PC-3 (cell line): ENCODE measurements at regions not wholly inside any gene's neighbourhood (a gene's known extent, or its start where the extent isn't known, plus 50 kb on each side); places are given as distances from the start of the nearest gene placed in this dataset.

ENCODE experiments used
- ATAC-seq: fragments of 200-7000 bp; cut with Tn5 transposase; 2 replicates; pipeline ENCODE4 v1.9.1; 2020; ENCODE audit warnings: mild to moderate bottlenecking, moderate library complexity
- BruUV-seq: library from RNA; stranded (reverse); fragments of 400-500 nt; replicated peaks from 2 replicates; lab custom pipeline; 2021; lab: Mats Ljungman, UMichigan
- CTCF ChIA-PET: fragments of 300-600 bp; sonication (Branson Sonifier 250); formaldehyde crosslinking; loops from one replicate; lab custom pipeline; 2022; ENCODE audit warnings: antibody characterized with exemption; lab: Charles Lee
- POLR2A ChIA-PET: fragments of 300-600 bp; sonication (Branson Sonifier 250); formaldehyde crosslinking; loops from one replicate; lab custom pipeline; 2022; ENCODE audit warnings: antibody characterized with exemption; ENCODE audit not compliant: unreplicated experiment; lab: Charles Lee
- DNase-seq: peaks from one replicate; pipeline ENCODE4 v3.0.0-alpha.2; 2015
- H2AFZ ChIP-seq: fragments of 300-600 bp; sonication (generic); 2 replicates; pipeline ENCODE4 v1.6.0; 2016; ENCODE audit warnings: antibody characterized with exemption, low read length
- H3F3A ChIP-seq: fragments of 300-600 bp; sonication (generic); one replicate; pipeline ENCODE4 v1.6.0; 2017; ENCODE audit warnings: antibody characterized with exemption, low read length, control low read depth, mild to moderate bottlenecking; ENCODE audit not compliant: unreplicated experiment
- H3K27ac ChIP-seq: fragments of 300-600 bp; sonication (generic); 2 replicates; pipeline ENCODE4 v1.5.1; 2016; ENCODE audit warnings: mild to moderate bottlenecking, low read length
- H3K27me3 ChIP-seq: fragments of 300-600 bp; sonication (generic); 2 replicates; pipeline ENCODE4 v1.6.1; 2016; ENCODE audit warnings: low read length, mixed read lengths
- H3K36me3 ChIP-seq: fragments of 300-600 bp; sonication (generic); 2 replicates; pipeline ENCODE4 v1.6.1; 2016; ENCODE audit warnings: low read depth, mixed run types, low read length, mixed read lengths
- H3K4me1 ChIP-seq: fragments of 300-600 bp; sonication (generic); 2 replicates; pipeline ENCODE4 v1.5.1; 2016; ENCODE audit warnings: low read length; ENCODE audit not compliant: insufficient read depth
- H3K4me2 ChIP-seq: fragments of 300-600 bp; sonication (generic); 2 replicates; pipeline ENCODE4 v1.6.0; 2016; ENCODE audit warnings: low read length
- H3K4me3 ChIP-seq: fragments of 300-600 bp; sonication (generic); 2 replicates; pipeline ENCODE4 v1.5.1; 2016; ENCODE audit warnings: mild to moderate bottlenecking, low read length, mixed read lengths
- H3K79me2 ChIP-seq: fragments of 300-600 bp; sonication (generic); 2 replicates; pipeline ENCODE4 v1.6.1; 2017; ENCODE audit warnings: low read length, mixed read lengths
- H3K9ac ChIP-seq: fragments of 300-600 bp; sonication (generic); 2 replicates; pipeline ENCODE4 v1.6.0; 2016; ENCODE audit warnings: mild to moderate bottlenecking, low read length
- H3K9me2 ChIP-seq: fragments of 300-600 bp; sonication (generic); replicated peaks from 2 replicates; pipeline ENCODE4 v1.6.1; 2016; ENCODE audit warnings: mixed run types, low read length, mixed read lengths
- H3K9me3 ChIP-seq: fragments of 300-600 bp; sonication (generic); 2 replicates; pipeline ENCODE4 v1.6.1; 2016; ENCODE audit warnings: low read length, mixed read lengths
- H4K20me1 ChIP-seq: fragments of 300-600 bp; sonication (generic); 2 replicates; pipeline ENCODE4 v1.6.1; 2016; ENCODE audit warnings: low read length, mixed read lengths
- EZH2 ChIP-seq: fragments of 300-600 bp; sonication (generic); IDR thresholded peaks from one replicate; pipeline ENCODE4 v1.6.1; 2017; ENCODE audit warnings: antibody characterized with exemption, mild to moderate bottlenecking, low read length; ENCODE audit not compliant: unreplicated experiment
- EZH2phosphoT487 ChIP-seq: fragments of 300-600 bp; sonication (generic); IDR thresholded peaks from 2 replicates; pipeline ENCODE4 v1.6.1; 2018; ENCODE audit warnings: mild to moderate bottlenecking, antibody characterized with exemption, low read length, borderline replicate concordance
- intact Hi-C: fragments of 100-400 bp; cut with micrococcal nuclease; formaldehyde crosslinking; loops from 2 replicates; pipeline ENCODE4 v1.9.0; 2023
- TF ChIP-seq, protein P1 (sequence below): fragments of 300-600 bp; sonication (generic); conservative IDR thresholded peaks from 2 replicates; pipeline ENCODE4 v1.5.1; 2017; ENCODE audit warnings: antibody characterized with exemption, low read depth, mild to moderate bottlenecking, low read length

DNA sequence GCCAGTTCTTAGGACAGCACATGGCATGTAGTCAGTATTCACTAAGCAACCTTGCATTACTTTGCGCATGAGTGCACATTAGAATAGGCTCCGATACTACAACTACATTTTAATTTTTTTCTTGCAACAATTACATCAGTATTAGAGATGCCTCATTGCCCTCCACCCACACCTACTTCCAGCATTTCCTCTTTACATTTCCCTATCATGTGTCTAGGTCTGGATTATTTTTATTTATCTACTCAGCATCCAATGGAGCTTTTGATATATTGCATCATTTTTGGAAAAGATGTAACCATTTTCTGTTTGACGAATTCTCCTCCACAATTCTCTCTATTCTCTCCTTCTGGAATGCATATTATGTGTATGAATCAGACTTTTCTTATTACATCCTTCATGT, 258.2 kb upstream of the GLI3 start:
- intact Hi-C loops = no loop called here
- Histone ChIP-seq H3K9ac (no peak overlapping the region), H3K27ac (no peak overlapping the region), H3K9me2 (no peaks in the 10 kb centered on the region), H3K27me3 (no peaks in the 10 kb centered on the region), H3K36me3 (no peaks in the 10 kb centered on the region), H3K4me3 (no peak overlapping the region), H3F3A (no peaks in the 10 kb centered on the region), H2AFZ (no peak overlapping the region), H3K79me2 (no peaks in the 10 kb centered on the region), H3K4me2 (no peak overlapping the region), H3K4me1 (peaks cover 5% of the 10 kb centered on the region; the same call in 1 of the 2 replicates), H4K20me1 (no peaks in the 10 kb centered on the region), H3K9me3 (no peaks in the 10 kb centered on the region)
- no peak for ATAC-seq
- peak; percentile 7 for DNase-seq
- CTCF ChIA-PET = no interaction called here
- TF ChIP-seq, protein P1, sequence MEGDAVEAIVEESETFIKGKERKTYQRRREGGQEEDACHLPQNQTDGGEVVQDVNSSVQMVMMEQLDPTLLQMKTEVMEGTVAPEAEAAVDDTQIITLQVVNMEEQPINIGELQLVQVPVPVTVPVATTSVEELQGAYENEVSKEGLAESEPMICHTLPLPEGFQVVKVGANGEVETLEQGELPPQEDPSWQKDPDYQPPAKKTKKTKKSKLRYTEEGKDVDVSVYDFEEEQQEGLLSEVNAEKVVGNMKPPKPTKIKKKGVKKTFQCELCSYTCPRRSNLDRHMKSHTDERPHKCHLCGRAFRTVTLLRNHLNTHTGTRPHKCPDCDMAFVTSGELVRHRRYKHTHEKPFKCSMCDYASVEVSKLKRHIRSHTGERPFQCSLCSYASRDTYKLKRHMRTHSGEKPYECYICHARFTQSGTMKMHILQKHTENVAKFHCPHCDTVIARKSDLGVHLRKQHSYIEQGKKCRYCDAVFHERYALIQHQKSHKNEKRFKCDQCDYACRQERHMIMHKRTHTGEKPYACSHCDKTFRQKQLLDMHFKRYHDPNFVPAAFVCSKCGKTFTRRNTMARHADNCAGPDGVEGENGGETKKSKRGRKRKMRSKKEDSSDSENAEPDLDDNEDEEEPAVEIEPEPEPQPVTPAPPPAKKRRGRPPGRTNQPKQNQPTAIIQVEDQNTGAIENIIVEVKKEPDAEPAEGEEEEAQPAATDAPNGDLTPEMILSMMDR = no peak
- TF ChIP-seq EZH2phosphoT487 (no peak), EZH2 (no peak)
- no TSS peak for BruUV-seq
- POLR2A ChIA-PET = no interaction called here

DNA sequence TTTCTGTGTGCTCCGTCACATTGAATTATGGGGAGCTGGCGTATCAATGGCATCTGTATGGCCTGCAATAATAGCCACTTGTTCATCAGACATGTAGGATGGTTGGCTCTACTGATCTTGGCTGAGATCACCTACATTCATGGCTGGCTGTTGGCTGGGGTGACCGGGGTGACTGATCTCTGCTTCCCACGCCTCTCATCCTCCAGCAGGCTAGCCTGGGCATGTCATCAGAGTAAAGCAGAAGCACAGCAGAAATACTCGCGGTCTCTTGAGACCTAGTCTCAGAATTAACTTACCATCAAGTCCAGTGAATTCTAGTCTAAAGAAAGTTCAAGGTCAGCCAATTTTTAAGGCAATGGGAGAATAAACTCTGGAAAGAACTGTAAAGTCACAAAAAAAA, 257.7 kb upstream of the GLI3 start:
- Histone ChIP-seq H3K36me3 (no peaks in the 10 kb centered on the region), H3K4me3 (no peak overlapping the region), H3F3A (no peaks in the 10 kb centered on the region), H3K27ac (no peak overlapping the region), H3K9me2 (no peaks in the 10 kb centered on the region), H3K4me2 (no peak overlapping the region), H3K79me2 (no peaks in the 10 kb centered on the region), H3K4me1 (peaks cover 5% of the 10 kb centered on the region; the same call in 1 of the 2 replicates), H4K20me1 (no peaks in the 10 kb centered on the region), H3K9ac (no peak overlapping the region), H3K9me3 (no peaks in the 10 kb centered on the region), H2AFZ (no peak overlapping the region), H3K27me3 (no peaks in the 10 kb centered on the region)
- ChIA-PET CTCF (no interaction called here), POLR2A (no interaction called here)
- TF ChIP-seq, protein P1 = no peak
- TF ChIP-seq EZH2phosphoT487 = no peak
- no peak for TF ChIP-seq EZH2
- DNase-seq (no peak), ATAC-seq (no peak)
- intact Hi-C loops = no loop called here
- BruUV-seq = no TSS peak

DNA sequence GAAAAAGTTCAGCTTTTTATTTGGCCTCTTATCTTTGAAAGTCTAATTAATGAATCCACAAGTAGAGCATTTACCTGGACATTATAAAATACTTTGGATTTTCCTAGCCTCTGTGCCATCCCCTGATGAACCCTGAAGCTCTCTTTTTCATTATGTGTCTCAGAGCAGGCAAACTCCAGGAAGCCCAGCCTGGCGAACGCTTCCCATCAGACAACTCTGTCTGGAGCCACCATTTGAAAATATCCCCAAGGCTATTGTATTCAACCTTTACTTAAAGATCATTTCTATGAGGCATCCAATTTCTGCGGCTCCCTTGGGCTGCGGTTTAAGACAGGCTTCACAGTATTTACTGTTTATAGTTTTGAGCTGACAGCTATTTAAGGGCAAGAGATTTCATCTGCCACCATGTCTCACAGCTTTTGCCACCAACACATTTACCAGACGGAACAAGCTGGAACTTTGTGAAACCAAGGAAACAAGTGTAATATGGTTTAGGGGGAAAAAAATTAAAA, 257.2 kb upstream of the GLI3 start:
- Histone ChIP-seq H3K9me2 (no peaks in the 10 kb centered on the region), H3K4me1 (peaks cover 5% of the 10 kb centered on the region; the same call in 1 of the 2 replicates), H3K79me2 (no peaks in the 10 kb centered on the region), H3K36me3 (no peaks in the 10 kb centered on the region), H3K4me3 (peak overlapping the region; percentile 68), H3K27me3 (no peaks in the 10 kb centered on the region), H2AFZ (peak overlapping the region; percentile 80), H4K20me1 (no peaks in the 10 kb centered on the region), H3K9me3 (no peaks in the 10 kb centered on the region), H3K4me2 (peak overlapping the region; percentile 82), H3F3A (no peaks in the 10 kb centered on the region), H3K27ac (no peak overlapping the region), H3K9ac (no peak overlapping the region)
- TF ChIP-seq EZH2 (no peak), EZH2phosphoT487 (no peak)
- TF ChIP-seq, protein P1 = no peak
- BruUV-seq = no TSS peak
- DNase-seq (no peak), ATAC-seq (no peak)
- POLR2A ChIA-PET = no interaction called here
- CTCF ChIA-PET = interaction anchor here (0.7 kb wide), 1 partner anchor 209 kb away, joined by 3 read pairs; no protein-coding TSS in a partner anchor
- intact Hi-C loops = no loop called here
